ENCODE measurements at regions not wholly inside any gene's neighbourhood (a gene's known extent, or its start where the extent isn't known, plus 50 kb on each side); places are given as distances from the start of the nearest gene placed in this dataset.

DNA sequence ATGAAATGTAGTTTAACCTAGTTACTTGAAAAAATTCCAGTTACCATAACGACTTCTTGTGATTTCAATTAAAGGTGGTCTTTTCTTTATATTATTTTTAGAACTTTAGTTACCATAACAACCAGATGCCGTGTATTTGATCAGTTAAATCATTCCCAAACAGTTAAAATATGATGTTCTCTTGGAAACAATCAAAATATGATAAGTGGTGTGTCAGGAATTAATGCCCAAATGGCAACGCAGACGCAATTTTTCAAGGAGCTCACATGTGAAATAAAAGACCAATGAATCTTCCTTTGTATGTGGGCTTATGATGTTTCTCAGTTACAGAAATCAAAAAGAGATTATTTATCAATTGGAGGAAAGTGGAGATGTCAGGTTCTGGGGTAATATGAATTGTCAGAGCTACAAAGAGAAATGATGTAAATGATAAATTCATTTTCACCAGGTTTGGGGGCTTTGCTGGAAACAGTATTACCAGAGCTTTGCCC lies 189.1 kb upstream of the PARD3B start:
- TF ChIP-seq, protein P1, sequence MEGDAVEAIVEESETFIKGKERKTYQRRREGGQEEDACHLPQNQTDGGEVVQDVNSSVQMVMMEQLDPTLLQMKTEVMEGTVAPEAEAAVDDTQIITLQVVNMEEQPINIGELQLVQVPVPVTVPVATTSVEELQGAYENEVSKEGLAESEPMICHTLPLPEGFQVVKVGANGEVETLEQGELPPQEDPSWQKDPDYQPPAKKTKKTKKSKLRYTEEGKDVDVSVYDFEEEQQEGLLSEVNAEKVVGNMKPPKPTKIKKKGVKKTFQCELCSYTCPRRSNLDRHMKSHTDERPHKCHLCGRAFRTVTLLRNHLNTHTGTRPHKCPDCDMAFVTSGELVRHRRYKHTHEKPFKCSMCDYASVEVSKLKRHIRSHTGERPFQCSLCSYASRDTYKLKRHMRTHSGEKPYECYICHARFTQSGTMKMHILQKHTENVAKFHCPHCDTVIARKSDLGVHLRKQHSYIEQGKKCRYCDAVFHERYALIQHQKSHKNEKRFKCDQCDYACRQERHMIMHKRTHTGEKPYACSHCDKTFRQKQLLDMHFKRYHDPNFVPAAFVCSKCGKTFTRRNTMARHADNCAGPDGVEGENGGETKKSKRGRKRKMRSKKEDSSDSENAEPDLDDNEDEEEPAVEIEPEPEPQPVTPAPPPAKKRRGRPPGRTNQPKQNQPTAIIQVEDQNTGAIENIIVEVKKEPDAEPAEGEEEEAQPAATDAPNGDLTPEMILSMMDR (IDR thresholded peaks at IDR 0.05; ENCODE audit: insufficient read depth, missing control alignments) = no peak
- FAIRE-seq (no peak), DNase-seq (ENCODE audit: insufficient read length, low spot score) (no peak)

DNA sequence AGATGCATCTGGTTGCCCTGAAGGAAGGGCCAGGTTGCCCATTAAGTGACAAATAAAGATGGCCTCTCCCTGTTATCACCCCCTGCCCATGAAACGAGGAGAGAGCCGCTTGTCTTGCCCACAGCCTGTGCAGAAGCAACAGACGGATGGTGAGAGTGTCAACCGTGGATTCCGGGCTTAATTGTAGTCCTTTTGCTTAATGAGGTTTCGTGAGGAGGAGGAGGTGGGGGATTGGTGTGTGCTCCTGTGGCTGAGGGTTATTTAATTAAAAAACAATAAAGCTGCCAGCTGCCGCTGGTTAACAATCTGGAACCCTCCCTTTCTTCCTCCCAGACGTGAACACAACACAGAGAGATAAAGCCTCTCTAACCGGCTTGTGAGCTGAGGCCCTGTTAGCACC lies 188.0 kb upstream of the PARD3B start:
- DNase-seq (ENCODE audit: insufficient read length, low spot score) (peak; percentile 36), FAIRE-seq (peak; percentile 84)

DNA sequence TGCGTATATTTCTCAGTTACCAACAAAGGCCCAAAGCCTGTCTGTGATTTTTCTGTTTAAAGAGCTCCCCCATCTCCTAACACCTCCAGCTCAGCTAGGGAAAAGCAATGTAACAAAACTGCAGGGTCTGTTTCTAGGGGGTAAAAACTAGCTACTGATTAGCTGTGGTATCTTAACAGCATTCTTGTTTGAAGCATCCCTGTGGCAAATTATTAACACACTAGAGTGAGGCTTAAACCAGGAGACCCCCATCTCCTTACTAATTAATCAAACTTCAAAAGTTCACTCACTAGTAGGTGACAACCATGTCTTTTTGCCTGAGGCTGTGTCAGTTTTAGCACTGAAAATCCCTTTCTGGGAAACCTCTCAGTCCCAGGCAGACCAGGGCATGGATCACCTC lies 186.2 kb upstream of the PARD3B start:
- TF ChIP-seq, protein P1 (IDR thresholded peaks at IDR 0.05; ENCODE audit: insufficient read depth, missing control alignments) = no peak
- FAIRE-seq (no peak), DNase-seq (ENCODE audit: insufficient read length, low spot score) (no peak)

More for the DNA sequence above, 188.0 kb upstream of the PARD3B start:
- TF ChIP-seq, protein P1 (IDR thresholded peaks at IDR 0.05; ENCODE audit: insufficient read depth, missing control alignments) = no peak

DNA sequence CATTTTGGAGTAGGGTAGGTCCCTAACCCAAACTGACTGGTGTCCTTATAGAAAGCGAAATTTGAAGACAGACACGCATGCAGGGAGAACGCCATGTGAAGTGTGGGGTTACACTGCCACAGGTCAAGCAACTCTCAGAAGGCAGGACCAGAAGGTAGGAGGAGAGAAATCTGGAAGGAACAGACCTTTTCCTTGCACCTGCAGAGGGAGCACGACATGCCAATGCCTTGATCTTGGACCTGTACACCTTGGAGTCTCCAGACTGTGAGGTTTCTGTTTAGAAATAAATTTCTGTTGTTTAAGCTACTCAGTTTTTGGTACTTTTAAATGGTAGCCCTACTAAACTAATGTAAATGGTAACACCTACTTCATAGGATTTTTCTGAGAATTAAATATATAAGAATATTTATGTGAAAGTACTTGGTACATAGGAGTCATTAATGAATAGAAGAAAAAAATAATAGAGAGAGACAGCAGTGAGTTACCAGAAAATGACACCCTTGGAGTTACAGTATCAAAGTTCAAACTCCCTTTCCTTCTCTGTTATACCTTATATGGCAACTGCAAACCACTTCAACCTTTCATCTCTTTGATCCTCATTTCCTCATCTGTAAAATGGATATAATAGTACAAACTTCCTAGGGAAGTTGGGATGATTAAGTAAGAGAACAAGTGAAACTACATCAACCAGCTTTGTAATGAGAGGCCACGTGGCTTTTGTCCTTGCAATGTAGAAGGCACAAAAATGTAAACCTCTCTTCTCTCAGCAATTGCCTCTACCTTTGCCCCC lies 184.9 kb upstream of the PARD3B start:
- DNase-seq (ENCODE audit: insufficient read length, low spot score) (no peak), FAIRE-seq (no peak)
- TF ChIP-seq, protein P1 (IDR thresholded peaks at IDR 0.05; ENCODE audit: insufficient read depth, missing control alignments) = no peak

DNA sequence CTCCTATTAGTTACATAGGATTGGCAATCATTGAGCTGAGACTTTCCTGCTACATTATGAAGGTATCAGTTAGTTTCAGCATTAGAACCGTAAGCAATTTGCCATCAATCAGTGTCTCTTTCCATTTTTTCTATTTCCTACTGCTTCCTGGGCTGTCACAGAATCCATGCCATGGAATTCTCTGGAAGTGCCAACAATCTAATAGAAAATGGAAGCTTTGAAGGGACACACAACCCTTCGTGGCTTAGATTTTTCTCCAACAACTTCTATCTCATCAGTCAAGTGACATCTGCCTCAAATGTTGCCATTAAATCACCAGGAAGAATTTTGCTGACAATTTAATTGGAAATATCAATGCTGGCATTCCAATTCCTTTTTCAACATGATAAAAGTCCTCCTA lies 183.5 kb upstream of the PARD3B start:
- TF ChIP-seq, protein P1 (IDR thresholded peaks at IDR 0.05; ENCODE audit: insufficient read depth, missing control alignments) = no peak
- FAIRE-seq (no peak), DNase-seq (ENCODE audit: insufficient read length, low spot score) (no peak)

DNA sequence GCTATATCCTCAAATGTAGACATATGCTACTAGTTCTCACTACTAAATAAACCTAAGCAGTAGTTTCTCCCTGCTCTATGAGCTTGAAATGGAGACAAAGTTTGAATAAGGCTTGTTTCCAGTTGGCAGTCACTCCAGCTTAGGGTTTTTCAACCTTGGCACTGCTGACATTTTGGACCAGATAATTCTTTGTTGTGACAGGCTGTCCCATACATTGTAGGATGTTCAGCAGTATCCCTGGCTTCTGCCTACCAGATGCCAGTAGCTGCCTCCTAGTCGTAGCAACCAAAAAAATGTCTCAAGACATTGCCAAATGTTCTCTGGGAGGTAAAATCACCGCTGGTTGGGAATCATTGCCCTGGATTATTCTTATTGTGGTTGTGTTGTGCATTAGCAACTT lies 182.7 kb upstream of the PARD3B start:
- TF ChIP-seq, protein P1 (IDR thresholded peaks at IDR 0.05; ENCODE audit: insufficient read depth, missing control alignments) = no peak
- no peak for FAIRE-seq
- no peak for DNase-seq (ENCODE audit: insufficient read length, low spot score)

DNA sequence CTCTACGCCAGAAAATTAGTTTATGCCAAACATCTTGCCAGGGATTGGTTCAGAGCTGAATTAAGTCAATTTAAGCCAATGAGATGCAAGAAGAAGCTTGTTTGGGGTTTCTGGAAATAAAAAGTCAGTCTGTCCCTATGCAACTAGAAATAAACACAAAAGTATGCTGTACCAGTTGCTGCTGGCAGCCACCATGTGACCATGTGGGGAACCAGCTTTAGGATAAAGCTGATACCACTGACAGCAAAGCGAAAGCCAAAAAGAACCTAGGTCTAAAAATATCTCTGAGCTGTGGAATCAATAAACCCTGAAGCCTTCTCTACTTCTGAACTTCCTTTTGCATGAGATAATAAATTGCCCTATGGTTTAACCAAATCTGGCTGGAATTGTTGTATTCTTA lies 181.8 kb upstream of the PARD3B start:
- FAIRE-seq = no peak
- TF ChIP-seq, protein P1 (IDR thresholded peaks at IDR 0.05; ENCODE audit: insufficient read depth, missing control alignments) = no peak
- DNase-seq (ENCODE audit: insufficient read length, low spot score) = no peak
